Naive thymus-derived CD8-positive, alpha-beta T cell (primary cell): ENCODE measurements at regions not wholly inside any gene's neighbourhood (a gene's known extent, or its start where the extent isn't known, plus 50 kb on each side); places are given as distances from the start of the nearest gene placed in this dataset.
A peak's percentile ranks its signal among the peaks of the same experiment; 100 is the strongest.

Experiments used
- ATAC-seq, 2 donors: fragments of 150-1000 bp; cut with Tn5 transposase in 1 of 2; sonication (Bioruptor Pico), chemical (Tn5 transposase) in 1 of 2; 1 replicate in 1 of 2; 2 replicates in 1 of 2; pipeline ENCODE4 v1.10.0; 2021; ENCODE audit warnings: mild to moderate bottlenecking in 2 of 2, moderate library complexity in 2 of 2
- POLR2A ChIA-PET: fragments of 350-600 bp; sonication (Branson Sonifier 250); formaldehyde crosslinking; loops from one replicate; lab custom pipeline; 2021; ENCODE audit warnings: antibody characterized with exemption; lab: Charles Lee
- DNase-seq, 10 donors: peaks; one replicate each; pipeline versions ENCODE4 v3.0.0 to v3.0.0-alpha.2; 2020 to 2022
- H3K27ac Mint-ChIP-seq, 10 donors: one replicate each; pipeline ENCODE4 v1.8.0; 2020 to 2022; ENCODE audit warnings: mild to moderate bottlenecking in 10 of 10, mixed read lengths in 10 of 10, moderate library complexity in 4 of 10, inconsistent platforms in 1 of 10
- H3K27me3 Mint-ChIP-seq, 5 donors: one replicate each; pipeline ENCODE4 v1.8.0; 2021 to 2022; ENCODE audit warnings: mixed read lengths in 5 of 5
- H3K36me3 Mint-ChIP-seq, 3 donors: one replicate each; pipeline ENCODE4 v1.8.0; 2020 to 2022; ENCODE audit warnings: mixed read lengths in 3 of 3, mild to moderate bottlenecking in 2 of 3, inconsistent platforms in 1 of 3
- H3K4me1 Mint-ChIP-seq, 4 donors: one replicate each; pipeline ENCODE4 v1.8.0; 2021 to 2022; ENCODE audit warnings: mixed read lengths in 4 of 4
- H3K4me3 Mint-ChIP-seq, 10 donors: one replicate each; pipeline ENCODE4 v1.8.0; 2020 to 2022; ENCODE audit warnings: mild to moderate bottlenecking in 10 of 10, mixed read lengths in 10 of 10, moderate library complexity in 6 of 10, inconsistent platforms in 1 of 10
- H3K9me3 Mint-ChIP-seq, 9 donors: one replicate each; pipeline ENCODE4 v1.8.0; 2020 to 2022; ENCODE audit warnings: mixed read lengths in 9 of 9, mild to moderate bottlenecking in 3 of 9, inconsistent platforms in 1 of 9, moderate library complexity in 1 of 9

- Mint-ChIP-seq H3K36me3 (no peaks in the 10 kb centered on the region), H3K4me3 (no peak overlapping the region), H3K27ac (no peak overlapping the region), H3K27me3 (no peaks in the 10 kb centered on the region), H3K9me3 (peaks cover 0 to 11% (median 2%) of the 10 kb centered on the region in 9 donors), H3K4me1 (no peaks in the 10 kb centered on the region)
- no peak for ATAC-seq
- no peak for DNase-seq
- POLR2A ChIA-PET: no interaction called here
Measured at GRCh38 chr5:117982691-117983090, 1005.7 kb downstream of the DTWD2 start.

- no peak for DNase-seq
- H3K27me3 Mint-ChIP-seq: no peaks in the 10 kb centered on the region
- POLR2A ChIA-PET: no interaction called here
- H3K27ac Mint-ChIP-seq: no peak overlapping the region
- H3K4me3 Mint-ChIP-seq: no peak overlapping the region
- H3K4me1 Mint-ChIP-seq: no peaks in the 10 kb centered on the region
- peaks cover 0 to 43% (median 2%) of the 10 kb centered on the region in 9 donors for H3K9me3 Mint-ChIP-seq
- no peaks in the 10 kb centered on the region for H3K36me3 Mint-ChIP-seq
- no peak for ATAC-seq
Measured at GRCh38 chr5:117973785-117974184, 1014.6 kb downstream of the DTWD2 start.

- Mint-ChIP-seq H3K27ac (no peak overlapping the region), H3K4me1 (no peaks in the 10 kb centered on the region), H3K36me3 (no peaks in the 10 kb centered on the region), H3K27me3 (no peaks in the 10 kb centered on the region), H3K9me3 (peaks cover 0 to 21% (median 6%) of the 10 kb centered on the region in 9 donors), H3K4me3 (no peak overlapping the region)
- no peak for DNase-seq
- no peak for ATAC-seq
- POLR2A ChIA-PET: no interaction called here
Measured at GRCh38 chr5:117955831-117956230, 1032.5 kb downstream of the DTWD2 start.

GRCh38 chr5:117954331-117954730 lies 1034.0 kb downstream of the DTWD2 start:
- Mint-ChIP-seq H3K36me3 (no peaks in the 10 kb centered on the region), H3K9me3 (peaks cover 0 to 24% (median 4%) of the 10 kb centered on the region in 9 donors), H3K4me3 (no peak overlapping the region), H3K27ac (no peak overlapping the region), H3K27me3 (no peaks in the 10 kb centered on the region), H3K4me1 (no peaks in the 10 kb centered on the region)
- DNase-seq (no peak), ATAC-seq (no peak)
- POLR2A ChIA-PET: no interaction called here

- no peak overlapping the region for H3K4me3 Mint-ChIP-seq
- POLR2A ChIA-PET: no interaction called here
- no peak overlapping the region for H3K27ac Mint-ChIP-seq
- DNase-seq: no peak
- no peaks in the 10 kb centered on the region for H3K36me3 Mint-ChIP-seq
- no peaks in the 10 kb centered on the region for H3K27me3 Mint-ChIP-seq
- no peak for ATAC-seq
- H3K4me1 Mint-ChIP-seq: no peaks in the 10 kb centered on the region
- peaks cover 0 to 21% (median 2%) of the 10 kb centered on the region in 9 donors for H3K9me3 Mint-ChIP-seq
Measured at GRCh38 chr5:117953272-117953671, 1035.1 kb downstream of the DTWD2 start.

GRCh38 chr5:117947836-117948235 lies 1040.5 kb downstream of the DTWD2 start:
- POLR2A ChIA-PET: no interaction called here
- Mint-ChIP-seq H3K4me1 (no peaks in the 10 kb centered on the region), H3K27ac (no peak overlapping the region), H3K9me3 (peaks cover 0 to 28% (median 3%) of the 10 kb centered on the region in 9 donors), H3K36me3 (no peaks in the 10 kb centered on the region), H3K4me3 (no peak overlapping the region), H3K27me3 (no peaks in the 10 kb centered on the region)
- no peak for DNase-seq
- no peak for ATAC-seq

- Mint-ChIP-seq H3K4me1 (no peaks in the 10 kb centered on the region), H3K4me3 (no peak overlapping the region), H3K9me3 (peaks cover 2 to 23% (median 4%) of the 10 kb centered on the region in 9 donors), H3K27ac (no peak overlapping the region), H3K36me3 (no peaks in the 10 kb centered on the region), H3K27me3 (no peaks in the 10 kb centered on the region)
- POLR2A ChIA-PET: no interaction called here
- DNase-seq: no peak
- ATAC-seq: no peak
Measured at GRCh38 chr5:117947121-117947520, 1041.2 kb downstream of the DTWD2 start.

- POLR2A ChIA-PET: no interaction called here
- Mint-ChIP-seq H3K36me3 (no peaks in the 10 kb centered on the region), H3K27me3 (no peaks in the 10 kb centered on the region), H3K4me1 (no peaks in the 10 kb centered on the region), H3K9me3 (peaks cover 4 to 20% (median 8%) of the 10 kb centered on the region in 9 donors), H3K4me3 (no peak overlapping the region), H3K27ac (no peak overlapping the region)
- ATAC-seq: no peak
- DNase-seq: no peak
Measured at GRCh38 chr5:117945258-117945657, 1043.1 kb downstream of the DTWD2 start.

GRCh38 chr5:117943541-117943940 lies 1044.8 kb downstream of the DTWD2 start:
- H3K27ac Mint-ChIP-seq: no peak overlapping the region

GRCh38 chr5:117942861-117943519 lies 1045.4 kb downstream of the DTWD2 start:
- Mint-ChIP-seq H3K27me3 (no peaks in the 10 kb centered on the region), H3K4me1 (no peaks in the 10 kb centered on the region), H3K9me3 (peaks cover 4 to 29% (median 9%) of the 10 kb centered on the region in 9 donors), H3K27ac (no peak overlapping the region), H3K36me3 (no peaks in the 10 kb centered on the region), H3K4me3 (no peak overlapping the region)
- DNase-seq (no peak), ATAC-seq (no peak)
- POLR2A ChIA-PET: no interaction called here

More at GRCh38 chr5:117943541-117943940, 1044.8 kb downstream of the DTWD2 start:
- H3K36me3 Mint-ChIP-seq: no peaks in the 10 kb centered on the region
- H3K4me3 Mint-ChIP-seq: no peak overlapping the region
- no peaks in the 10 kb centered on the region for H3K27me3 Mint-ChIP-seq
- DNase-seq: no peak
- H3K4me1 Mint-ChIP-seq: no peaks in the 10 kb centered on the region
- peaks cover 4 to 23% (median 9%) of the 10 kb centered on the region in 9 donors for H3K9me3 Mint-ChIP-seq
- POLR2A ChIA-PET: no interaction called here
- ATAC-seq: no peak

GRCh38 chr5:117893211-117893610 lies 1095.1 kb downstream of the DTWD2 start:
- DNase-seq (no peak), ATAC-seq (no peak)
- Mint-ChIP-seq H3K36me3 (no peaks in the 10 kb centered on the region), H3K4me3 (no peak overlapping the region), H3K27me3 (no peaks in the 10 kb centered on the region), H3K27ac (no peak overlapping the region), H3K9me3 (peaks cover 0 to 3% (median 0%) of the 10 kb centered on the region in 9 donors), H3K4me1 (peaks cover 0 to 11% (median 2%) of the 10 kb centered on the region in 4 donors)
- POLR2A ChIA-PET: no interaction called here

GRCh38 chr5:117892360-117892759 lies 1096.0 kb downstream of the DTWD2 start:
- Mint-ChIP-seq H3K27ac (no peak overlapping the region), H3K27me3 (no peaks in the 10 kb centered on the region), H3K36me3 (no peaks in the 10 kb centered on the region), H3K9me3 (peaks cover 0 to 4% (median 0%) of the 10 kb centered on the region in 9 donors), H3K4me3 (no peak overlapping the region), H3K4me1 (peaks cover 0 to 11% (median 2%) of the 10 kb centered on the region in 4 donors)
- DNase-seq (no peak), ATAC-seq (no peak)
- POLR2A ChIA-PET: no interaction called here

GRCh38 chr5:117889596-117889995 lies 1098.8 kb downstream of the DTWD2 start:
- Mint-ChIP-seq H3K27me3 (no peaks in the 10 kb centered on the region), H3K9me3 (peaks cover 0 to 10% (median 1%) of the 10 kb centered on the region in 9 donors), H3K27ac (no peak overlapping the region), H3K4me1 (peaks cover 0 to 11% (median 2%) of the 10 kb centered on the region in 4 donors), H3K4me3 (no peak overlapping the region), H3K36me3 (no peaks in the 10 kb centered on the region)
- DNase-seq: no peak
- ATAC-seq: no peak
- POLR2A ChIA-PET: no interaction called here

- DNase-seq (no peak), ATAC-seq (no peak)
- Mint-ChIP-seq H3K4me1 (peaks cover 0 to 11% (median 2%) of the 10 kb centered on the region in 4 donors), H3K4me3 (peak overlapping the region in 1 of 10 donors; percentile 30), H3K27ac (no peak overlapping the region), H3K9me3 (peaks cover 0 to 10% (median 3%) of the 10 kb centered on the region in 9 donors), H3K27me3 (no peaks in the 10 kb centered on the region), H3K36me3 (no peaks in the 10 kb centered on the region)
- POLR2A ChIA-PET: no interaction called here
Measured at GRCh38 chr5:117888688-117889087, 1099.7 kb downstream of the DTWD2 start.
